ENCODE measurements at regions not wholly inside any gene's neighbourhood (a gene's known extent, or its start where the extent isn't known, plus 50 kb on each side); places are given as distances from the start of the nearest gene placed in this dataset.

GRCh38 chr6:63430985-63431519, 111.3 kb upstream of the LGSN start:
- no peaks in the 10 kb centered on the region for H3K36me3 ChIP-seq (ENCODE audit: control insufficient read depth, insufficient read depth, low read length)
- no peak for DNase-seq
- H3K4me3 ChIP-seq (ENCODE audit: low read depth, low read length), result no peak overlapping the region
- H3K4me1 ChIP-seq (ENCODE audit: control insufficient read depth, insufficient read depth, low read length, poor library complexity, severe bottlenecking), result no peaks in the 10 kb centered on the region
- no peak overlapping the region for H3K27ac Mint-ChIP-seq
- peaks cover 0 to 2% (median 0%) of the 10 kb centered on the region in 7 donors for H3K9me3 Mint-ChIP-seq
- peak overlapping the region in 1 of 4 donors; percentile 32 for H3K4me3 Mint-ChIP-seq
- no peak overlapping the region for H3K27ac ChIP-seq (ENCODE audit: insufficient read depth, low read length, poor library complexity, severe bottlenecking)
- peaks cover 10% of the 10 kb centered on the region for H3K27me3 Mint-ChIP-seq
- H3K36me3 Mint-ChIP-seq, result no peaks in the 10 kb centered on the region
- no peaks in the 10 kb centered on the region for H3K4me1 Mint-ChIP-seq
- no peak for ATAC-seq (ENCODE audit: low read depth in 2 of 2)
- H3K27me3 ChIP-seq (ENCODE audit: control insufficient read depth, insufficient read depth, low read length), result no peaks in the 10 kb centered on the region
- no peaks in the 10 kb centered on the region for H3K9me3 ChIP-seq (ENCODE audit: control insufficient read depth in 2 of 2, low read length in 2 of 2)

GRCh38 chr6:63434943-63435342, 115.2 kb upstream of the LGSN start:
- Mint-ChIP-seq H3K27ac (no peak overlapping the region), H3K27me3 (peaks cover 6% of the 10 kb centered on the region), H3K4me1 (no peaks in the 10 kb centered on the region), H3K4me3 (no peak overlapping the region), H3K9me3 (peaks cover 0 to 2% (median 0%) of the 10 kb centered on the region in 7 donors), H3K36me3 (no peaks in the 10 kb centered on the region)
- Histone ChIP-seq H3K36me3 (ENCODE audit: control insufficient read depth, insufficient read depth, low read length) (no peaks in the 10 kb centered on the region), H3K4me3 (ENCODE audit: low read depth, low read length) (no peak overlapping the region), H3K27ac (ENCODE audit: insufficient read depth, low read length, poor library complexity, severe bottlenecking) (no peak overlapping the region), H3K27me3 (ENCODE audit: control insufficient read depth, insufficient read depth, low read length) (no peaks in the 10 kb centered on the region), H3K9me3 (ENCODE audit: control insufficient read depth in 2 of 2, low read length in 2 of 2) (no peaks in the 10 kb centered on the region), H3K4me1 (ENCODE audit: control insufficient read depth, insufficient read depth, low read length, poor library complexity, severe bottlenecking) (no peaks in the 10 kb centered on the region)
- DNase-seq (no peak), ATAC-seq (ENCODE audit: low read depth in 2 of 2) (no peak)

- Histone ChIP-seq H3K4me3 (ENCODE audit: low read depth, low read length) (no peak overlapping the region), H3K36me3 (ENCODE audit: control insufficient read depth, insufficient read depth, low read length) (no peaks in the 10 kb centered on the region), H3K9me3 (ENCODE audit: control insufficient read depth in 2 of 2, low read length in 2 of 2) (no peaks in the 10 kb centered on the region), H3K4me1 (ENCODE audit: control insufficient read depth, insufficient read depth, low read length, poor library complexity, severe bottlenecking) (no peaks in the 10 kb centered on the region), H3K27ac (ENCODE audit: insufficient read depth, low read length, poor library complexity, severe bottlenecking) (no peak overlapping the region), H3K27me3 (ENCODE audit: control insufficient read depth, insufficient read depth, low read length) (no peaks in the 10 kb centered on the region)
- Mint-ChIP-seq H3K9me3 (peaks cover 0 to 1% (median 0%) of the 10 kb centered on the region in 7 donors), H3K27ac (no peak overlapping the region), H3K27me3 (peaks cover 6% of the 10 kb centered on the region), H3K4me3 (no peak overlapping the region), H3K36me3 (no peaks in the 10 kb centered on the region), H3K4me1 (no peaks in the 10 kb centered on the region)
- no peak for DNase-seq
- ATAC-seq (ENCODE audit: low read depth in 2 of 2), result no peak
Observed at GRCh38 chr6:63436356-63436755, 116.6 kb upstream of the LGSN start.

GRCh38 chr6:63437058-63437457, 117.3 kb upstream of the LGSN start:
- no peak for DNase-seq
- Mint-ChIP-seq H3K27ac (no peak overlapping the region), H3K27me3 (peaks cover 6% of the 10 kb centered on the region)

GRCh38 chr6:63440057-63440456, 120.3 kb upstream of the LGSN start:
- Mint-ChIP-seq H3K4me1 (no peaks in the 10 kb centered on the region), H3K27me3 (peaks cover 6% of the 10 kb centered on the region), H3K9me3 (peaks cover 0 to 2% (median 0%) of the 10 kb centered on the region in 7 donors), H3K27ac (no peak overlapping the region), H3K36me3 (no peaks in the 10 kb centered on the region), H3K4me3 (no peak overlapping the region)
- no peaks in the 10 kb centered on the region for H3K27me3 ChIP-seq (ENCODE audit: control insufficient read depth, insufficient read depth, low read length)
- ATAC-seq (ENCODE audit: low read depth in 2 of 2) (no peak), DNase-seq (no peak)
- H3K4me1 ChIP-seq (ENCODE audit: control insufficient read depth, insufficient read depth, low read length, poor library complexity, severe bottlenecking), result no peaks in the 10 kb centered on the region
- no peak overlapping the region for H3K27ac ChIP-seq (ENCODE audit: insufficient read depth, low read length, poor library complexity, severe bottlenecking)
- H3K36me3 ChIP-seq (ENCODE audit: control insufficient read depth, insufficient read depth, low read length), result no peaks in the 10 kb centered on the region
- no peak overlapping the region for H3K4me3 ChIP-seq (ENCODE audit: low read depth, low read length)
- no peaks in the 10 kb centered on the region for H3K9me3 ChIP-seq (ENCODE audit: control insufficient read depth in 2 of 2, low read length in 2 of 2)

More at GRCh38 chr6:63437058-63437457, 117.3 kb upstream of the LGSN start:
- H3K4me1 Mint-ChIP-seq, result no peaks in the 10 kb centered on the region
- Histone ChIP-seq H3K27me3 (ENCODE audit: control insufficient read depth, insufficient read depth, low read length) (no peaks in the 10 kb centered on the region), H3K4me1 (ENCODE audit: control insufficient read depth, insufficient read depth, low read length, poor library complexity, severe bottlenecking) (no peaks in the 10 kb centered on the region), H3K27ac (ENCODE audit: insufficient read depth, low read length, poor library complexity, severe bottlenecking) (no peak overlapping the region), H3K36me3 (ENCODE audit: control insufficient read depth, insufficient read depth, low read length) (no peaks in the 10 kb centered on the region), H3K9me3 (ENCODE audit: control insufficient read depth in 2 of 2, low read length in 2 of 2) (no peaks in the 10 kb centered on the region), H3K4me3 (ENCODE audit: low read depth, low read length) (no peak overlapping the region)
- no peaks in the 10 kb centered on the region for H3K36me3 Mint-ChIP-seq
- no peak overlapping the region for H3K4me3 Mint-ChIP-seq
- peaks cover 0 to 2% (median 0%) of the 10 kb centered on the region in 7 donors for H3K9me3 Mint-ChIP-seq
- no peak for ATAC-seq (ENCODE audit: low read depth in 2 of 2)

- ATAC-seq (ENCODE audit: low read depth in 2 of 2), result no peak
- H3K27me3 Mint-ChIP-seq, result peaks cover 6% of the 10 kb centered on the region
- Histone ChIP-seq H3K27ac (ENCODE audit: insufficient read depth, low read length, poor library complexity, severe bottlenecking) (no peak overlapping the region), H3K27me3 (ENCODE audit: control insufficient read depth, insufficient read depth, low read length) (no peaks in the 10 kb centered on the region), H3K36me3 (ENCODE audit: control insufficient read depth, insufficient read depth, low read length) (no peaks in the 10 kb centered on the region), H3K4me3 (ENCODE audit: low read depth, low read length) (no peak overlapping the region), H3K4me1 (ENCODE audit: control insufficient read depth, insufficient read depth, low read length, poor library complexity, severe bottlenecking) (no peaks in the 10 kb centered on the region), H3K9me3 (ENCODE audit: control insufficient read depth in 2 of 2, low read length in 2 of 2) (no peaks in the 10 kb centered on the region)
- no peak for DNase-seq
- H3K4me1 Mint-ChIP-seq, result no peaks in the 10 kb centered on the region
- H3K36me3 Mint-ChIP-seq, result no peaks in the 10 kb centered on the region
- H3K27ac Mint-ChIP-seq, result no peak overlapping the region
- no peak overlapping the region for H3K4me3 Mint-ChIP-seq
- H3K9me3 Mint-ChIP-seq, result peaks cover 0 to 2% (median 0%) of the 10 kb centered on the region in 7 donors
Observed at GRCh38 chr6:63440594-63440993, 120.8 kb upstream of the LGSN start.

GRCh38 chr6:63441266-63441956, 121.6 kb upstream of the LGSN start:
- H3K4me1 Mint-ChIP-seq, result no peaks in the 10 kb centered on the region
- peak overlapping the region; percentile 19 to 77 (median 36) for H3K4me3 Mint-ChIP-seq
- H3K27me3 Mint-ChIP-seq, result no peaks in the 10 kb centered on the region
- Histone ChIP-seq H3K27me3 (ENCODE audit: control insufficient read depth, insufficient read depth, low read length) (no peaks in the 10 kb centered on the region), H3K9me3 (ENCODE audit: control insufficient read depth in 2 of 2, low read length in 2 of 2) (no peaks in the 10 kb centered on the region), H3K36me3 (ENCODE audit: control insufficient read depth, insufficient read depth, low read length) (no peaks in the 10 kb centered on the region), H3K4me3 (ENCODE audit: low read depth, low read length) (no peak overlapping the region), H3K27ac (ENCODE audit: insufficient read depth, low read length, poor library complexity, severe bottlenecking) (no peak overlapping the region), H3K4me1 (ENCODE audit: control insufficient read depth, insufficient read depth, low read length, poor library complexity, severe bottlenecking) (no peaks in the 10 kb centered on the region)
- ATAC-seq (ENCODE audit: low read depth in 2 of 2), result peak in 1 of 2 donors; percentile 46
- no peak overlapping the region for H3K27ac Mint-ChIP-seq
- H3K9me3 Mint-ChIP-seq, result peaks cover 0 to 2% (median 0%) of the 10 kb centered on the region in 7 donors
- no peaks in the 10 kb centered on the region for H3K36me3 Mint-ChIP-seq
- peak in 1 of 3 donors; percentile 37 for DNase-seq

GRCh38 chr6:63442870-63443269, 123.1 kb upstream of the LGSN start:
- Mint-ChIP-seq H3K9me3 (peaks cover 0 to 2% (median 0%) of the 10 kb centered on the region in 7 donors), H3K27ac (no peak overlapping the region), H3K36me3 (no peaks in the 10 kb centered on the region), H3K4me3 (no peak overlapping the region), H3K27me3 (no peaks in the 10 kb centered on the region), H3K4me1 (no peaks in the 10 kb centered on the region)
- Histone ChIP-seq H3K27me3 (ENCODE audit: control insufficient read depth, insufficient read depth, low read length) (no peaks in the 10 kb centered on the region), H3K9me3 (ENCODE audit: control insufficient read depth in 2 of 2, low read length in 2 of 2) (no peaks in the 10 kb centered on the region), H3K4me1 (ENCODE audit: control insufficient read depth, insufficient read depth, low read length, poor library complexity, severe bottlenecking) (no peaks in the 10 kb centered on the region), H3K36me3 (ENCODE audit: control insufficient read depth, insufficient read depth, low read length) (no peaks in the 10 kb centered on the region), H3K4me3 (ENCODE audit: low read depth, low read length) (no peak overlapping the region), H3K27ac (ENCODE audit: insufficient read depth, low read length, poor library complexity, severe bottlenecking) (no peak overlapping the region)
- DNase-seq, result no peak
- ATAC-seq (ENCODE audit: low read depth in 2 of 2), result no peak
